Effector memory CD8-positive, alpha-beta T cell (primary cell): ENCODE measurements at regions not wholly inside any gene's neighbourhood (a gene's known extent, or its start where the extent isn't known, plus 50 kb on each side); places are given as distances from the start of the nearest gene placed in this dataset.

Experiments used
- ATAC-seq: fragments of 150-1000 bp; cut with Tn5 transposase; replicated peaks from 2 replicates; pipeline ENCODE4 v1.10.0; 2021; ENCODE audit warnings: mild to moderate bottlenecking, moderate library complexity
- DNase-seq, 3 experiments: peaks; one replicate each; pipeline ENCODE4 v3.0.0; 2021
- H3K27ac Mint-ChIP-seq, 2 donors: one replicate each; pipeline ENCODE4 v1.8.0; 2022; ENCODE audit warnings: mild to moderate bottlenecking in 2 of 2, mixed read lengths in 2 of 2, moderate library complexity in 2 of 2
- H3K27me3 Mint-ChIP-seq, 2 donors: one replicate each; pipeline ENCODE4 v1.8.0; 2022; ENCODE audit warnings: mixed read lengths in 2 of 2
- H3K36me3 Mint-ChIP-seq: one replicate; pipeline ENCODE4 v1.8.0; 2022; ENCODE audit warnings: mild to moderate bottlenecking, moderate library complexity, mixed read lengths; ENCODE audit not compliant: insufficient read depth
- H3K4me1 Mint-ChIP-seq, 2 donors: one replicate each; pipeline ENCODE4 v1.8.0; 2022; ENCODE audit warnings: low read depth in 2 of 2, mixed read lengths in 2 of 2
- H3K4me3 Mint-ChIP-seq, 2 donors: one replicate each; pipeline ENCODE4 v1.8.0; 2022; ENCODE audit warnings: mild to moderate bottlenecking in 2 of 2, mixed read lengths in 2 of 2, moderate library complexity in 2 of 2
- H3K9me3 Mint-ChIP-seq, 2 donors: one replicate each; pipeline ENCODE4 v1.8.0; 2022; ENCODE audit warnings: mixed read lengths in 2 of 2

GRCh38 chr5:145295236-145295835 is 539.8 kb downstream of the PRELID2 start:
- ATAC-seq (no peak), DNase-seq (no peak)
- Mint-ChIP-seq H3K27me3 (no peaks in the 10 kb centered on the region), H3K4me1 (no peaks in the 10 kb centered on the region), H3K4me3 (no peak overlapping the region), H3K9me3 (peaks cover 2 to 5% of the 10 kb centered on the region in 2 donors), H3K36me3 (peaks cover 3% of the 10 kb centered on the region), H3K27ac (no peak overlapping the region)

- no peak overlapping the region for H3K4me3 Mint-ChIP-seq
- no peaks in the 10 kb centered on the region for H3K27me3 Mint-ChIP-seq
- H3K27ac Mint-ChIP-seq, result no peak overlapping the region
- peaks cover 2 to 4% of the 10 kb centered on the region in 2 donors for H3K9me3 Mint-ChIP-seq
- peaks cover 3% of the 10 kb centered on the region for H3K36me3 Mint-ChIP-seq
- H3K4me1 Mint-ChIP-seq, result no peaks in the 10 kb centered on the region
- ATAC-seq, result no peak
- no peak for DNase-seq
Measured at GRCh38 chr5:145294331-145294730, 540.8 kb downstream of the PRELID2 start.

GRCh38 chr5:145293716-145294115 is 541.4 kb downstream of the PRELID2 start:
- DNase-seq, result no peak
- Mint-ChIP-seq H3K9me3 (peaks cover 0 to 2% of the 10 kb centered on the region in 2 donors), H3K27me3 (no peaks in the 10 kb centered on the region), H3K27ac (no peak overlapping the region), H3K4me1 (no peaks in the 10 kb centered on the region), H3K4me3 (no peak overlapping the region), H3K36me3 (peaks cover 3% of the 10 kb centered on the region)
- ATAC-seq, result no peak

- DNase-seq (no peak), ATAC-seq (no peak)
- Mint-ChIP-seq H3K9me3 (peaks cover 0 to 5% of the 10 kb centered on the region in 2 donors), H3K27ac (no peak overlapping the region), H3K4me3 (no peak overlapping the region), H3K4me1 (no peaks in the 10 kb centered on the region), H3K36me3 (peaks cover 3% of the 10 kb centered on the region), H3K27me3 (no peaks in the 10 kb centered on the region)
Measured at GRCh38 chr5:145292278-145292677, 542.9 kb downstream of the PRELID2 start.

GRCh38 chr5:145283141-145283810 is 551.9 kb downstream of the PRELID2 start:
- peaks cover 3 to 6% of the 10 kb centered on the region in 2 donors for H3K9me3 Mint-ChIP-seq
- no peaks in the 10 kb centered on the region for H3K27me3 Mint-ChIP-seq
- no peaks in the 10 kb centered on the region for H3K36me3 Mint-ChIP-seq
- H3K4me3 Mint-ChIP-seq, result no peak overlapping the region
- H3K27ac Mint-ChIP-seq, result no peak overlapping the region
- ATAC-seq, result no peak
- no peaks in the 10 kb centered on the region for H3K4me1 Mint-ChIP-seq
- no peak for DNase-seq

- Mint-ChIP-seq H3K4me1 (no peaks in the 10 kb centered on the region), H3K9me3 (peaks cover 6 to 13% of the 10 kb centered on the region in 2 donors), H3K27ac (no peak overlapping the region), H3K4me3 (no peak overlapping the region), H3K27me3 (no peaks in the 10 kb centered on the region), H3K36me3 (no peaks in the 10 kb centered on the region)
- ATAC-seq (no peak), DNase-seq (no peak)
Measured at GRCh38 chr5:145280806-145281205, 554.3 kb downstream of the PRELID2 start.

- no peak for DNase-seq
- no peak overlapping the region for H3K27ac Mint-ChIP-seq
- H3K4me1 Mint-ChIP-seq, result no peaks in the 10 kb centered on the region
- no peak overlapping the region for H3K4me3 Mint-ChIP-seq
- H3K27me3 Mint-ChIP-seq, result no peaks in the 10 kb centered on the region
- H3K36me3 Mint-ChIP-seq, result no peaks in the 10 kb centered on the region
- no peak for ATAC-seq
- peaks cover 6 to 13% of the 10 kb centered on the region in 2 donors for H3K9me3 Mint-ChIP-seq
Measured at GRCh38 chr5:145280214-145280613, 554.9 kb downstream of the PRELID2 start.

GRCh38 chr5:145260670-145261069 is 574.5 kb downstream of the PRELID2 start:
- Mint-ChIP-seq H3K36me3 (peaks cover 5% of the 10 kb centered on the region), H3K27me3 (no peaks in the 10 kb centered on the region), H3K4me3 (no peak overlapping the region), H3K4me1 (no peaks in the 10 kb centered on the region), H3K9me3 (peaks cover 11 to 12% of the 10 kb centered on the region in 2 donors), H3K27ac (no peak overlapping the region)
- ATAC-seq, result no peak
- no peak for DNase-seq

GRCh38 chr5:145247745-145248040 is 587.4 kb downstream of the PRELID2 start:
- no peak for DNase-seq
- H3K4me1 Mint-ChIP-seq, result no peaks in the 10 kb centered on the region
- ATAC-seq, result no peak
- no peak overlapping the region for H3K4me3 Mint-ChIP-seq
- H3K36me3 Mint-ChIP-seq, result no peaks in the 10 kb centered on the region
- no peaks in the 10 kb centered on the region for H3K27me3 Mint-ChIP-seq
- peaks cover 10 to 17% of the 10 kb centered on the region in 2 donors for H3K9me3 Mint-ChIP-seq
- H3K27ac Mint-ChIP-seq, result no peak overlapping the region

GRCh38 chr5:145246961-145247744 is 588.0 kb downstream of the PRELID2 start:
- H3K36me3 Mint-ChIP-seq, result no peaks in the 10 kb centered on the region
- ATAC-seq (no peak), DNase-seq (no peak)
- no peaks in the 10 kb centered on the region for H3K4me1 Mint-ChIP-seq
- peaks cover 7 to 17% of the 10 kb centered on the region in 2 donors for H3K9me3 Mint-ChIP-seq
- H3K4me3 Mint-ChIP-seq, result no peak overlapping the region
- no peak overlapping the region for H3K27ac Mint-ChIP-seq
- no peaks in the 10 kb centered on the region for H3K27me3 Mint-ChIP-seq

- peaks cover 0 to 17% of the 10 kb centered on the region in 2 donors for H3K9me3 Mint-ChIP-seq
- DNase-seq (no peak), ATAC-seq (no peak)
- H3K4me1 Mint-ChIP-seq, result no peaks in the 10 kb centered on the region
- no peaks in the 10 kb centered on the region for H3K36me3 Mint-ChIP-seq
- no peaks in the 10 kb centered on the region for H3K27me3 Mint-ChIP-seq
- H3K4me3 Mint-ChIP-seq, result no peak overlapping the region
- no peak overlapping the region for H3K27ac Mint-ChIP-seq
Measured at GRCh38 chr5:145246379-145246778, 588.8 kb downstream of the PRELID2 start.

GRCh38 chr5:145245354-145245753 is 589.8 kb downstream of the PRELID2 start:
- no peaks in the 10 kb centered on the region for H3K4me1 Mint-ChIP-seq
- peaks cover 0 to 14% of the 10 kb centered on the region in 2 donors for H3K9me3 Mint-ChIP-seq
- H3K27me3 Mint-ChIP-seq, result no peaks in the 10 kb centered on the region
- no peak for DNase-seq
- no peak for ATAC-seq
- H3K36me3 Mint-ChIP-seq, result no peaks in the 10 kb centered on the region
- H3K27ac Mint-ChIP-seq, result no peak overlapping the region
- no peak overlapping the region for H3K4me3 Mint-ChIP-seq

- Mint-ChIP-seq H3K27ac (no peak overlapping the region), H3K36me3 (no peaks in the 10 kb centered on the region), H3K9me3 (peaks cover 0 to 14% of the 10 kb centered on the region in 2 donors), H3K27me3 (no peaks in the 10 kb centered on the region), H3K4me3 (no peak overlapping the region), H3K4me1 (no peaks in the 10 kb centered on the region)
- no peak for DNase-seq
- ATAC-seq, result no peak
Measured at GRCh38 chr5:145244788-145245187, 590.4 kb downstream of the PRELID2 start.

GRCh38 chr5:145244251-145244650 is 590.9 kb downstream of the PRELID2 start:
- no peak for ATAC-seq
- no peak for DNase-seq
- H3K4me3 Mint-ChIP-seq, result no peak overlapping the region
- H3K27ac Mint-ChIP-seq, result no peak overlapping the region
- peaks cover 0 to 14% of the 10 kb centered on the region in 2 donors for H3K9me3 Mint-ChIP-seq
- no peaks in the 10 kb centered on the region for H3K36me3 Mint-ChIP-seq
- H3K4me1 Mint-ChIP-seq, result no peaks in the 10 kb centered on the region
- no peaks in the 10 kb centered on the region for H3K27me3 Mint-ChIP-seq
